Ovary (tissue), 3 donors: ENCODE measurements at regions not wholly inside any gene's neighbourhood (a gene's known extent, or its start where the extent isn't known, plus 50 kb on each side); places are given as distances from the start of the nearest gene placed in this dataset.

Experiments
- CTCF ChIP-seq, 3 donors: fragments of 450-650 bp in 2 of 3; fragments of 200-600 bp in 1 of 3; IDR thresholded peaks; one replicate each; pipeline versions ENCODE4 v1.5.1 to v1.8.0; 2016 to 2022; ENCODE audit warnings: antibody characterized with exemption in 3 of 3, mild to moderate bottlenecking in 1 of 3
- POLR2A ChIP-seq: fragments of 450-650 bp; IDR thresholded peaks from one replicate; pipeline ENCODE4 v1.6.1; 2017; ENCODE audit warnings: antibody characterized with exemption, mild to moderate bottlenecking, moderate library complexity
- donor health status: DM: no; HTN: no; CAD: no.

GRCh38 chr6:164911873-164912580 is 397.4 kb downstream of the C6orf118 start:
- TF ChIP-seq CTCF (IDR thresholded peaks at IDR 0.05) (no peak), POLR2A (no peak)
